ENCODE measurements at regions not wholly inside any gene's neighbourhood (a gene's known extent, or its start where the extent isn't known, plus 50 kb on each side); places are given as distances from the start of the nearest gene placed in this dataset. TPM values are rescaled to one million over a fixed set of nuclear protein-coding genes. Genes with fewer than 3 reads are reported as not detected.

Small RNAs in the stretch of these regions (small RNA-seq; reads per million reads assigned to genes)
- gene RPS27P18 (ENCODE audit: insufficient read length, low read depth, low replicate concordance), result not detected

All from B cell (primary cell).